SU-DHL-6 (cell line): ENCODE measurements at regions not wholly inside any gene's neighbourhood (a gene's known extent, or its start where the extent isn't known, plus 50 kb on each side); places are given as distances from the start of the nearest gene placed in this dataset.

Source experiments
- H2AFZ ChIP-seq: fragments of 200-600 bp; sonication (generic); 2 replicates; pipeline ENCODE4 v1.6.1; 2014; ENCODE audit warnings: low read depth, mild to moderate bottlenecking, moderate library complexity, mixed read lengths, antibody characterized with exemption, low read length; ENCODE audit not compliant: severe bottlenecking
- H3F3A ChIP-seq: fragments of 200-600 bp; shearing (Covaris generic); 2 replicates; pipeline ENCODE4 v1.6.0; 2016; ENCODE audit warnings: antibody characterized with exemption, mild to moderate bottlenecking; ENCODE audit not compliant: insufficient read depth
- H3K27ac ChIP-seq: fragments of 200-600 bp; sonication (generic); 2 replicates; pipeline ENCODE4 v1.5.1; 2016; ENCODE audit warnings: low read depth, mild to moderate bottlenecking, low read length, moderate library complexity, mixed read lengths
- H3K27me3 ChIP-seq: fragments of 200-600 bp; sonication (generic), shearing (Covaris generic); 2 replicates; pipeline ENCODE4 v1.6.0; 2014; ENCODE audit warnings: mild to moderate bottlenecking, low read length
- H3K36me3 ChIP-seq: fragments of 200-600 bp; sonication (generic); 2 replicates; pipeline ENCODE4 v1.6.1; 2014; ENCODE audit warnings: mild to moderate bottlenecking, low read length, mixed read lengths
- H3K4me2 ChIP-seq: fragments of 300-600, 200-600 bp; shearing (Covaris generic), sonication (generic); 2 replicates; pipeline ENCODE4 v1.6.0; 2014; ENCODE audit warnings: low read length, low read depth, mild to moderate bottlenecking; ENCODE audit not compliant: poor library complexity, severe bottlenecking
- H3K4me3 ChIP-seq: fragments of 200-600 bp; sonication (generic); 2 replicates; pipeline ENCODE4 v1.5.1; 2014; ENCODE audit warnings: antibody characterized with exemption, low read length, mild to moderate bottlenecking, mixed read lengths; ENCODE audit not compliant: insufficient read depth, poor library complexity, severe bottlenecking
- H3K79me2 ChIP-seq: fragments of 200-600 bp; sonication (generic); 2 replicates; pipeline ENCODE4 v1.6.1; 2014; ENCODE audit warnings: mild to moderate bottlenecking, low read length, moderate library complexity; ENCODE audit not compliant: insufficient read depth
- H3K9ac ChIP-seq: fragments of 200-600 bp; sonication (generic); 2 replicates; pipeline ENCODE4 v1.7.0; 2014; ENCODE audit warnings: mild to moderate bottlenecking, low read length
- H3K9me2 ChIP-seq: fragments of 200-600 bp; sonication (generic); replicated peaks from 2 replicates; pipeline ENCODE4 v1.6.1; 2014; ENCODE audit warnings: low read length; ENCODE audit not compliant: insufficient read depth
- H3K9me3 ChIP-seq: fragments of 200-600 bp; sonication (generic); 2 replicates; pipeline ENCODE4 v1.6.1; 2014; ENCODE audit warnings: low read length, mixed read lengths; ENCODE audit not compliant: insufficient read depth
- H4K20me1 ChIP-seq: fragments of 200-600 bp; sonication (generic); 2 replicates; pipeline ENCODE4 v1.6.1; 2014; ENCODE audit warnings: low read depth, mild to moderate bottlenecking, antibody characterized with exemption, low read length, moderate library complexity, mixed read lengths
- EZH2phosphoT487 ChIP-seq: fragments of 200-600 bp; sonication (generic), shearing (Covaris generic); conservative IDR thresholded peaks from 2 replicates; pipeline ENCODE4 v1.6.1; 2018; ENCODE audit warnings: mild to moderate bottlenecking, antibody characterized with exemption, low read length, moderate library complexity, mixed read lengths
- TF ChIP-seq, protein P1 (sequence below): fragments of 200-600 bp; sonication (generic); IDR thresholded peaks from one replicate; pipeline ENCODE4 v1.5.1; 2017; ENCODE audit warnings: antibody characterized with exemption, mild to moderate bottlenecking, low read length, moderate library complexity; ENCODE audit not compliant: insufficient read depth, poor library complexity, severe bottlenecking

DNA sequence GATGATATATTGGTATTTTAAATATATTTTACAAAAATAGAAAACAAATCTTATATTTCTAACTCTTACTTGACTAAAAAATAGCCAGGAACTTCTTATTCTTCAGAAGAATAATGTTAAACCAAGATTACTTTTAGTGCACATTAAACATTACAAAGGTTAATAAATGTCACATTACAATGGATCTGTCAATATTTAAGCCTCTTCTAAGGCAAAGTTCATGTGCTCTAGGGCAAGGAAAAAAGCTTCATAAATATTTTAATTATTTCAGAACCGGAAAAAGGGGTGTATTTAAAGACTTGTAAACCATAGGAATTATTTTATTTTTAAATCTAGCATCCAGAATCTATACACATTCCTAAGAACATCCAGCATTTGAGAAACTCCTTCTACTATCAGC, 166.9 kb upstream of the ROBO2 start:
- H3K27me3 ChIP-seq: no peaks in the 10 kb centered on the region
- no peaks in the 10 kb centered on the region for H3F3A ChIP-seq
- no peaks in the 10 kb centered on the region for H3K79me2 ChIP-seq
- no peak overlapping the region for H2AFZ ChIP-seq
- H3K9me2 ChIP-seq: no peaks in the 10 kb centered on the region
- H3K9me3 ChIP-seq: no peaks in the 10 kb centered on the region
- H3K27ac ChIP-seq: no peak overlapping the region
- no peak overlapping the region for H3K4me2 ChIP-seq
- no peak overlapping the region for H3K4me3 ChIP-seq
- no peak overlapping the region for H3K9ac ChIP-seq
- no peaks in the 10 kb centered on the region for H4K20me1 ChIP-seq
- H3K36me3 ChIP-seq: no peaks in the 10 kb centered on the region
- TF ChIP-seq EZH2phosphoT487: no peak
- TF ChIP-seq, protein P1, sequence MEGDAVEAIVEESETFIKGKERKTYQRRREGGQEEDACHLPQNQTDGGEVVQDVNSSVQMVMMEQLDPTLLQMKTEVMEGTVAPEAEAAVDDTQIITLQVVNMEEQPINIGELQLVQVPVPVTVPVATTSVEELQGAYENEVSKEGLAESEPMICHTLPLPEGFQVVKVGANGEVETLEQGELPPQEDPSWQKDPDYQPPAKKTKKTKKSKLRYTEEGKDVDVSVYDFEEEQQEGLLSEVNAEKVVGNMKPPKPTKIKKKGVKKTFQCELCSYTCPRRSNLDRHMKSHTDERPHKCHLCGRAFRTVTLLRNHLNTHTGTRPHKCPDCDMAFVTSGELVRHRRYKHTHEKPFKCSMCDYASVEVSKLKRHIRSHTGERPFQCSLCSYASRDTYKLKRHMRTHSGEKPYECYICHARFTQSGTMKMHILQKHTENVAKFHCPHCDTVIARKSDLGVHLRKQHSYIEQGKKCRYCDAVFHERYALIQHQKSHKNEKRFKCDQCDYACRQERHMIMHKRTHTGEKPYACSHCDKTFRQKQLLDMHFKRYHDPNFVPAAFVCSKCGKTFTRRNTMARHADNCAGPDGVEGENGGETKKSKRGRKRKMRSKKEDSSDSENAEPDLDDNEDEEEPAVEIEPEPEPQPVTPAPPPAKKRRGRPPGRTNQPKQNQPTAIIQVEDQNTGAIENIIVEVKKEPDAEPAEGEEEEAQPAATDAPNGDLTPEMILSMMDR: no peak

DNA sequence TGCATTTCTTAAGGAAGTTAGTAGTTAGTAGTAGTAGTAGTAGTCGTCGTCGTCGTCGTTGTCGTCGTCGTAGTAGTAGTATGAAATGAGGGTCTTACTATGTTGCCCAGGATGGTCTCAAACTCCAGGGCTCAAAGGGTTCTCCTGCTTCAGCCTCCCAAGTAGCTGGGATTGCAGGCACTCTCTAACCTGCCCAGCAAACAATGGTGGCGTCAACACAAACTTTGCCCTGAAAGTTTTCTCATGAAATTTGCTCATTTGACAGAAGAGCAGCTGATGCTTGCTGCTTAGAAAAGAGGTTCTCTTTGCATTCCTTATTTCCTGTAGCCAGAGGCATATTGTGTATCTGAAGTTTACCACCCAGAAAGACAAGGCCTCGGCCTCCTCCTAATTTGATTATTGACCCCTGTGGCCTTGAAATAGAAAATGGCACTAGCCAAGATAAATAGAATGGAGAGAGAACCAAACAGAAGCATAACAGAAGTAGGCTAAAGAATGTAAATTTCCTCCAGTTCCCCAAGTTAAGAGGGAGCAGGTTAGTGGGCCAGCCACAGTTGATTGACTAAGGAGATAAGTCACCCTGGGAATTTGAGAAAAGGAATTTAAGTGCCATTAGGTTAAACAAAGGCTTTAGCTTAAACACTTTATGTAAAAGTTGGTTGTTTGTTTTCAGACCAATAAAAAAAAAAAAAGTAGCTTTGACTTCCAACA, 166.2 kb upstream of the ROBO2 start:
- H3K27ac ChIP-seq: no peak overlapping the region
- H3K9me2 ChIP-seq: no peaks in the 10 kb centered on the region
- no peaks in the 10 kb centered on the region for H3K9me3 ChIP-seq
- H3K4me2 ChIP-seq: no peak overlapping the region
- TF ChIP-seq, protein P1: no peak
- no peak for TF ChIP-seq EZH2phosphoT487
- no peaks in the 10 kb centered on the region for H3K36me3 ChIP-seq
- H3K4me3 ChIP-seq: no peak overlapping the region
- no peak overlapping the region for H3K9ac ChIP-seq
- H3K79me2 ChIP-seq: no peaks in the 10 kb centered on the region
- no peaks in the 10 kb centered on the region for H4K20me1 ChIP-seq
- H2AFZ ChIP-seq: no peak overlapping the region
- no peaks in the 10 kb centered on the region for H3F3A ChIP-seq
- no peaks in the 10 kb centered on the region for H3K27me3 ChIP-seq

DNA sequence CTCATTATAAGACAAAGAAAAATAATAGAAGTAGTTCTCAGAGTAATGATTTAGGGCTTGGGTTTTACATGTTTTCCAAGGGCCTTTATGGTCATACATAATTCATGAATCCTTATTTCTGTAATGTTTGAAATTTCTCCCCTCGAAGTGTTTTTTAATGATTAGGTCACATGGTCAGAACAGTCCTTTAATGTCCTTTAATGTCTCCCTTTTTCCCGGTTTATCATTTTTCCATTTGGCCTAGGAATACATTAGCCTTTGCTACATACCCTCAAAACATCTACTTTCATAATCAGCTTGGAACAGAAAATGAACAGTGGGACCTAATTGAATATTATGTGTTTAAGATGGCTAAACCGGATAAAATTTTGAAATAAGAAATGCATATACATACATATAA, 159.9 kb upstream of the ROBO2 start:
- no peak overlapping the region for H3K4me3 ChIP-seq
- no peaks in the 10 kb centered on the region for H3K36me3 ChIP-seq
- no peak overlapping the region for H3K27ac ChIP-seq
- H3K9me3 ChIP-seq: no peaks in the 10 kb centered on the region
- H3K9me2 ChIP-seq: no peaks in the 10 kb centered on the region
- no peaks in the 10 kb centered on the region for H3F3A ChIP-seq
- H4K20me1 ChIP-seq: no peaks in the 10 kb centered on the region
- no peak overlapping the region for H2AFZ ChIP-seq
- no peaks in the 10 kb centered on the region for H3K27me3 ChIP-seq
- no peak for TF ChIP-seq EZH2phosphoT487
- TF ChIP-seq, protein P1: no peak
- no peaks in the 10 kb centered on the region for H3K79me2 ChIP-seq
- H3K9ac ChIP-seq: no peak overlapping the region
- H3K4me2 ChIP-seq: no peak overlapping the region
